ENCODE measurements at regions not wholly inside any gene's neighbourhood (a gene's known extent, or its start where the extent isn't known, plus 50 kb on each side); places are given as distances from the start of the nearest gene placed in this dataset.

- TF ChIP-seq EZH2 (IDR thresholded peaks at IDR 0.05) (no peak), CTCF (IDR thresholded peaks at IDR 0.05 in 2 of 3, conservative IDR thresholded peaks at IDR 0.05 in 1 of 3; ENCODE audit: borderline replicate concordance in 1 of 3, insufficient read depth in 1 of 3, low read depth in 2 of 3, low read length in 2 of 3) (no peak), CEBPB (IDR thresholded peaks at IDR 0.05; ENCODE audit: low read depth) (peak; percentile 15; the same call in 1 of the 2 replicates), POLR2A (IDR thresholded peaks at IDR 0.05; ENCODE audit: borderline replicate concordance, extremely low read depth, insufficient read depth, insufficient read length) (no peak), SIN3A (IDR thresholded peaks at IDR 0.05; ENCODE audit: low read depth) (no peak), POLR2AphosphoS5 (IDR thresholded peaks at IDR 0.05; ENCODE audit: low read depth, low read length) (no peak), EZH2phosphoT487 (IDR thresholded peaks at IDR 0.05; ENCODE audit: borderline replicate concordance) (no peak)
- TF ChIP-seq, protein P1, sequence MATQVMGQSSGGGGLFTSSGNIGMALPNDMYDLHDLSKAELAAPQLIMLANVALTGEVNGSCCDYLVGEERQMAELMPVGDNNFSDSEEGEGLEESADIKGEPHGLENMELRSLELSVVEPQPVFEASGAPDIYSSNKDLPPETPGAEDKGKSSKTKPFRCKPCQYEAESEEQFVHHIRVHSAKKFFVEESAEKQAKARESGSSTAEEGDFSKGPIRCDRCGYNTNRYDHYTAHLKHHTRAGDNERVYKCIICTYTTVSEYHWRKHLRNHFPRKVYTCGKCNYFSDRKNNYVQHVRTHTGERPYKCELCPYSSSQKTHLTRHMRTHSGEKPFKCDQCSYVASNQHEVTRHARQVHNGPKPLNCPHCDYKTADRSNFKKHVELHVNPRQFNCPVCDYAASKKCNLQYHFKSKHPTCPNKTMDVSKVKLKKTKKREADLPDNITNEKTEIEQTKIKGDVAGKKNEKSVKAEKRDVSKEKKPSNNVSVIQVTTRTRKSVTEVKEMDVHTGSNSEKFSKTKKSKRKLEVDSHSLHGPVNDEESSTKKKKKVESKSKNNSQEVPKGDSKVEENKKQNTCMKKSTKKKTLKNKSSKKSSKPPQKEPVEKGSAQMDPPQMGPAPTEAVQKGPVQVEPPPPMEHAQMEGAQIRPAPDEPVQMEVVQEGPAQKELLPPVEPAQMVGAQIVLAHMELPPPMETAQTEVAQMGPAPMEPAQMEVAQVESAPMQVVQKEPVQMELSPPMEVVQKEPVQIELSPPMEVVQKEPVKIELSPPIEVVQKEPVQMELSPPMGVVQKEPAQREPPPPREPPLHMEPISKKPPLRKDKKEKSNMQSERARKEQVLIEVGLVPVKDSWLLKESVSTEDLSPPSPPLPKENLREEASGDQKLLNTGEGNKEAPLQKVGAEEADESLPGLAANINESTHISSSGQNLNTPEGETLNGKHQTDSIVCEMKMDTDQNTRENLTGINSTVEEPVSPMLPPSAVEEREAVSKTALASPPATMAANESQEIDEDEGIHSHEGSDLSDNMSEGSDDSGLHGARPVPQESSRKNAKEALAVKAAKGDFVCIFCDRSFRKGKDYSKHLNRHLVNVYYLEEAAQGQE (IDR thresholded peaks at IDR 0.05; ENCODE audit: low read depth), result no peak
Measured at GRCh38 chr4:31518796-31519250, 798.7 kb downstream of the PCDH7 start.

All from HCT116 (cell line).